Endothelial cell of umbilical vein (primary cell): ENCODE measurements at regions not wholly inside any gene's neighbourhood (a gene's known extent, or its start where the extent isn't known, plus 50 kb on each side); places are given as distances from the start of the nearest gene placed in this dataset.

Source experiments
- BruUV-seq: library from RNA; stranded (reverse); fragments of 400-500 nt; replicated peaks from 2 replicates; lab custom pipeline; 2021; lab: Mats Ljungman, UMichigan
- CTCF ChIA-PET: fragments of 300-600, 350-600 bp; sonication (Branson Sonifier 250); formaldehyde crosslinking; loops from one replicate; lab custom pipeline; 2021; ENCODE audit warnings: antibody characterized with exemption, inconsistent platforms; lab: Charles Lee
- POLR2A ChIA-PET: fragments of 300-600, 350-600 bp; sonication (Branson Sonifier 250); formaldehyde crosslinking; loops from one replicate; lab custom pipeline; 2021; ENCODE audit warnings: antibody characterized with exemption, inconsistent platforms; lab: Charles Lee
- DNase-seq: peaks from one replicate; pipeline ENCODE4 v3.0.0-alpha.2; 2011; ENCODE audit warnings: low read depth, low spot score
- FAIRE-seq: peaks from 2 replicates; lab custom pipeline; 2011; peaks lifted over from hg19 to GRCh38; lab: Jason Lieb, UNC
- H2AFZ ChIP-seq: 2 replicates; pipeline ENCODE4 v1.6.0; 2012; ENCODE audit warnings: low read depth, low read length, control low read depth, inconsistent platforms
- H3K27ac ChIP-seq: 2 replicates; pipeline ENCODE4 v1.5.1; 2011; ENCODE audit warnings: low read depth, mild to moderate bottlenecking, control low read depth, low read length, moderate library complexity; ENCODE audit not compliant: insufficient read depth
- H3K27me3 ChIP-seq, 2 experiments: 2 replicates each; pipeline versions ENCODE4 v1.6.0 to v1.6.1; 2011; ENCODE audit warnings: low read length in 2 of 2, mixed read lengths in 1 of 2; ENCODE audit not compliant: control insufficient read depth in 2 of 2, insufficient read depth in 2 of 2
- H3K36me3 ChIP-seq, 2 experiments: 2 replicates in 1 of 2; 3 replicates in 1 of 2; pipeline ENCODE4 v1.5.1; 2011; ENCODE audit warnings: low read length in 2 of 2, mild to moderate bottlenecking in 1 of 2, moderate library complexity in 1 of 2; ENCODE audit not compliant: control insufficient read depth in 2 of 2, insufficient read depth in 2 of 2; ENCODE audit errors: extremely low read depth in 1 of 2
- H3K4me1 ChIP-seq: 3 replicates; pipeline ENCODE4 v1.5.1; 2011; ENCODE audit warnings: mild to moderate bottlenecking, low read length; ENCODE audit not compliant: control insufficient read depth, insufficient read depth; ENCODE audit errors: extremely low read depth
- H3K4me2 ChIP-seq: 2 replicates; pipeline ENCODE4 v1.6.1; 2011; ENCODE audit warnings: low read length, control low read depth, mixed read lengths; ENCODE audit not compliant: insufficient read depth
- H3K4me3 ChIP-seq, 3 experiments: fragments of 200-600 bp in 1 of 3; sonication (generic), shearing (Covaris generic) in 1 of 3; replicated peaks in 1 of 3; 2 replicates each; pipeline ENCODE4 v1.5.1; 2011 to 2016; ENCODE audit warnings: control low read depth in 3 of 3, low read length in 3 of 3, mild to moderate bottlenecking in 2 of 3, inconsistent platforms in 1 of 3, low read depth in 1 of 3, moderate library complexity in 1 of 3; ENCODE audit not compliant: insufficient read depth in 1 of 3
- H3K79me2 ChIP-seq: 2 replicates; pipeline ENCODE4 v1.6.0; 2012; ENCODE audit warnings: low read length, inconsistent platforms; ENCODE audit not compliant: control insufficient read depth, insufficient read depth
- H3K9ac ChIP-seq: replicated peaks from 2 replicates; pipeline ENCODE3; 2011; ENCODE audit warnings: low read length, control low read depth; ENCODE audit not compliant: insufficient read depth; ENCODE audit errors: extremely low read depth
- H3K9me1 ChIP-seq: replicated peaks from 3 replicates; pipeline ENCODE4 v1.6.0; 2011; ENCODE audit warnings: mild to moderate bottlenecking, low read length; ENCODE audit not compliant: control insufficient read depth, insufficient read depth; ENCODE audit errors: extremely low read depth
- H3K9me3 ChIP-seq: replicated peaks from 2 replicates; pipeline ENCODE4 v1.5.1; 2012; ENCODE audit warnings: low read length, inconsistent platforms; ENCODE audit not compliant: control insufficient read depth, insufficient read depth
- H4K20me1 ChIP-seq: replicated peaks from 2 replicates; pipeline ENCODE3; 2011; ENCODE audit warnings: mild to moderate bottlenecking, low read length; ENCODE audit not compliant: control insufficient read depth, insufficient read depth; ENCODE audit errors: extremely low read depth
- GATA2 ChIP-seq: IDR thresholded peaks from 2 replicates; pipeline ENCODE4 v1.7.0; 2011; ENCODE audit warnings: low read depth, mild to moderate bottlenecking, moderate library complexity, mixed read lengths, low read length; ENCODE audit not compliant: insufficient read length, insufficient read depth
- POLR2AphosphoS5 ChIP-seq: IDR thresholded peaks from 2 replicates; pipeline ENCODE4 v1.6.1; 2012; ENCODE audit warnings: low read depth, mild to moderate bottlenecking, control low read depth, low read length, moderate library complexity; ENCODE audit not compliant: insufficient read depth
- dilution Hi-C: fragments of 300-500 bp; cut with MboI; formaldehyde crosslinking; loops from one replicate; pipeline ENCODE4 v1.15.0; 2019; ENCODE audit warnings: low sequenced_read_pairs; ENCODE audit not compliant: extremely low pct_ligation_motif_present
- intact Hi-C: fragments of 100-400 bp; cut with micrococcal nuclease; formaldehyde crosslinking; loops from one replicate; pipeline ENCODE4 v1.10.0; 2022
- TF ChIP-seq, protein P1 (sequence below): IDR thresholded peaks from 2 replicates; pipeline ENCODE4 v1.6.1; 2011; ENCODE audit not compliant: insufficient read depth, insufficient read length
- TF ChIP-seq, protein P2 (sequence below), 2 donors: IDR thresholded peaks; 1 replicate in 1 of 2; 2 replicates in 1 of 2; pipeline ENCODE4 v1.5.1; 2011; ENCODE audit warnings: low read length in 2 of 2, mild to moderate bottlenecking in 2 of 2, moderate library complexity in 2 of 2, control low read depth in 1 of 2, inconsistent platforms in 1 of 2, low read depth in 1 of 2; ENCODE audit not compliant: insufficient read depth in 1 of 2; ENCODE audit errors: extremely low read depth in 1 of 2

DNA sequence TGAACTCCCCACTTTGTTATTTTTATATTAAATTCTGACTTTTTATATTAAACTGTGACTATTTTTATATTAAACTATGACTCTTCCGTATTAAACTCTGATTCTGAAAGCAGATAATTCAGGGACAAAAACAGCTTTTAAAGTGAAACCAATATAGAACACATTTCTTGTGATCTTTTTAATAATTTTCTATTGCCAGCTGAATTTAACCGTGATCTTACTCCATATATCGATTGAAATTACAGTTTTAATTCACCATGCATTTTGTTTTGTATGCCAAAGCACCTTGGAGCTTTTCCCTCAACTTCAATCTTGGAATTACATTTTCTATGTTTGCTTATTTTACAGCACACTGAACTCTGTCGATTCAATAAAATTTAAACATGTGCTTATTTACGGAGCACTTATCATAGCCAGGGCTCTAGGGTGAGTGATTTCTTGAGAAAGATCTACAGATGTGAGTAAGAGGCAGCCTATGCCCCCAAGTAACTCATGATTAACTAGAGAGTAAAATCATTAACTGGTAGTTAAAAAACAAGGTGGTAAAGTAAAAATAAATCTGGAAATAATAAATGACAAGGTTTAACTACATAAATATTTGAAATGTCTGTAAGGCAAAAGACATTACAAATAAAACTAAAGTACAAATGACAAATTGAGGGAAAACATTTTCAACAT lies 72.9 kb upstream of the ALDH1B1 start:
- Histone ChIP-seq H3K4me2 (no peak overlapping the region), H2AFZ (no peak overlapping the region), H3K9ac (no peak overlapping the region), H4K20me1 (no peaks in the 10 kb centered on the region), H3K36me3 (no peaks in the 10 kb centered on the region), H3K79me2 (no peaks in the 10 kb centered on the region), H3K27ac (no peak overlapping the region), H3K4me1 (no peaks in the 10 kb centered on the region), H3K27me3 (peaks cover 4 to 12% of the 10 kb centered on the region in 2 experiments), H3K9me3 (no peaks in the 10 kb centered on the region), H3K9me1 (no peaks in the 10 kb centered on the region), H3K4me3 (no peak overlapping the region)
- BruUV-seq: no TSS peak
- intact Hi-C loops: loop anchor here (10.0 kb wide), 1 partner anchor 55 kb away; no protein-coding TSS in a partner anchor
- dilution Hi-C loops: no loop called here
- ChIA-PET POLR2A (no interaction called here), CTCF (interaction anchor here (1.0 kb wide), 1 partner anchor 9 kb away, joined by 3 read pairs; no protein-coding TSS in a partner anchor)
- no peak for DNase-seq
- no peak for FAIRE-seq
- TF ChIP-seq, protein P1, sequence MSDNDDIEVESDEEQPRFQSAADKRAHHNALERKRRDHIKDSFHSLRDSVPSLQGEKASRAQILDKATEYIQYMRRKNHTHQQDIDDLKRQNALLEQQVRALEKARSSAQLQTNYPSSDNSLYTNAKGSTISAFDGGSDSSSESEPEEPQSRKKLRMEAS: no peak
- no peak for TF ChIP-seq GATA2
- TF ChIP-seq POLR2AphosphoS5: no peak
- TF ChIP-seq, protein P2, sequence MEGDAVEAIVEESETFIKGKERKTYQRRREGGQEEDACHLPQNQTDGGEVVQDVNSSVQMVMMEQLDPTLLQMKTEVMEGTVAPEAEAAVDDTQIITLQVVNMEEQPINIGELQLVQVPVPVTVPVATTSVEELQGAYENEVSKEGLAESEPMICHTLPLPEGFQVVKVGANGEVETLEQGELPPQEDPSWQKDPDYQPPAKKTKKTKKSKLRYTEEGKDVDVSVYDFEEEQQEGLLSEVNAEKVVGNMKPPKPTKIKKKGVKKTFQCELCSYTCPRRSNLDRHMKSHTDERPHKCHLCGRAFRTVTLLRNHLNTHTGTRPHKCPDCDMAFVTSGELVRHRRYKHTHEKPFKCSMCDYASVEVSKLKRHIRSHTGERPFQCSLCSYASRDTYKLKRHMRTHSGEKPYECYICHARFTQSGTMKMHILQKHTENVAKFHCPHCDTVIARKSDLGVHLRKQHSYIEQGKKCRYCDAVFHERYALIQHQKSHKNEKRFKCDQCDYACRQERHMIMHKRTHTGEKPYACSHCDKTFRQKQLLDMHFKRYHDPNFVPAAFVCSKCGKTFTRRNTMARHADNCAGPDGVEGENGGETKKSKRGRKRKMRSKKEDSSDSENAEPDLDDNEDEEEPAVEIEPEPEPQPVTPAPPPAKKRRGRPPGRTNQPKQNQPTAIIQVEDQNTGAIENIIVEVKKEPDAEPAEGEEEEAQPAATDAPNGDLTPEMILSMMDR (IDR thresholded peaks at IDR 0.05; ENCODE audit: extremely low read depth in 1 of 2, insufficient read depth in 1 of 2, low read depth in 1 of 2, low read length in 2 of 2): no peak
